GM18498 (cell line): ENCODE measurements at regions not wholly inside any gene's neighbourhood (a gene's known extent, or its start where the extent isn't known, plus 50 kb on each side); places are given as distances from the start of the nearest gene placed in this dataset.
"Not testable (repeated sequence)": the region's sequence is repeated elsewhere in the genome, so short reads cannot be mapped to it uniquely, and the experiment has no call there.

Experiments
- ATAC-seq: cut with Tn5 transposase; IDR thresholded peaks from one replicate; pipeline ENCODE4 v1.9.1; 2021; ENCODE audit warnings: mild to moderate bottlenecking, moderate library complexity; ENCODE audit not compliant: unreplicated experiment

DNA sequence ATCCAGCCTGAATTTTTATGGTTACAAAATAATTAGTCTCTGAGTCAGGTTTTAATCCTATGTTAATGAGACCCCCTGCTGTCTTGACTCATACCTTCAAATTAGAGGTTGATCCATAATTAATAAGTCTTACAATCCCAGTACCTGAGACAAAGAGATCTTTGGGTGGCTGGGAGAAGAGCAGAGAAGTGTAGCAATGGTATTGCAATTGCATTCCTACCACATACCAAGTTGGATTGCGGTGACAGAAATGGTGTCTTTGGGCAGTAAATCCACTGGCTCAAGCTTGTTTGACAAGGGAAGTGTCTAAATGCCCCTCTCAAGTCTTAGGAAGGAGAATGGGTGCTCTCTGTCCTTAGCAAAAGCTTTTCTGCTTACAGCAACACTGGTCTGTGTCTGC, 150.4 kb downstream of the BTBD3 start:
- ATAC-seq, result no peak

DNA sequence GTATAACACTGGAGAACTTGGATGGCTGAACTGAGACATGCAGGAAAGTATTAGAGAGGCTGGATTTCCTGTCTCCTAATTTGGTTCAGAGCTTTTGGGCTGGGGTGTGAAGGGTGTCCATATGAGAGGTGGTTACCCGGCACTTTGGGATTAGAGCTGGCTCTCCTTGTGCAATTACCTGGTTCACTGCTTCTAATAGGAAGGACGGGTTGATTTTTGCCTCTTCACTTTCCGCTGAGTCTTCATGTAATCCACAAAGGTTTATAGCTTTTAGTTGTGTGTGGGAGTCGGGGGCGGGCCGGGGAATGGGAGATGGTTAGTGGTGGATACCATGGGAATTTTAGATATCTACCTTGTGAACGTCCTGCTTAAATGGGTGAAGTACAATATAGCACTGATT, 151.5 kb downstream of the BTBD3 start:
- no peak for ATAC-seq

DNA sequence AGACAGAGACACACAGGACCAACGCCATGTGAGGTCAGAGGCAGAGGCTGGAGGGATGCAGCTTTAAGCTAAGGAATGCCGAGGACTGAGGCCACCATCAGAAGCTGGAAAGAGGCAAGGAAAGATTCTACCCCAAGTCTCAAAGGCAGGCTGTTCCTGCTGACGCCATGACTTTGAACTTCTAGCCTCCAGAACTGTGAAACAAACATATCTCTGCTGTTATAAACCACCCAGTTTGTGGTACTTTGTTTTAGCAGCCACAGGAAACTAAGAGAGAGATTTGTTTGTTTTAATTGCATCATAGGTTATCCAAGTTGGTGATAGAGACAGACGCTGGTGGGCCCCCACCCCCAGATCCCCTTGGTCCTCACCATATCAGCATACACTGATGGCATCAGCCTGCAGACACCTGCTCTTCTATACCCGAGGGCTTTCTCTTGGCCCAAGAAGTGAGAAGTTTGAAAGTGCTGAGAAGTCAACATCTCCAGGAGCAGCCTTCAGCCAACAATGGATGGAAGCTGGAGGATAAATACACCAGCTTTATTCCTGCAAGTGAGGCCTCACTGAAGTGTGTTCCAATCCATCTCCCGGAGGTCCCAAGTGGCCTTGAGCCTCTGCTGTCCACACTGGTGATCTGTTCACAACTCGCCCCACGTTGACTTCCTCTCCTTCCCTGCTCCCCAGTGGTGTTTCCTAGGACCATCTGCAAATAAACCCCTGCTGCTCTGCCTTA, 154.7 kb downstream of the BTBD3 start:
- no peak for ATAC-seq

DNA sequence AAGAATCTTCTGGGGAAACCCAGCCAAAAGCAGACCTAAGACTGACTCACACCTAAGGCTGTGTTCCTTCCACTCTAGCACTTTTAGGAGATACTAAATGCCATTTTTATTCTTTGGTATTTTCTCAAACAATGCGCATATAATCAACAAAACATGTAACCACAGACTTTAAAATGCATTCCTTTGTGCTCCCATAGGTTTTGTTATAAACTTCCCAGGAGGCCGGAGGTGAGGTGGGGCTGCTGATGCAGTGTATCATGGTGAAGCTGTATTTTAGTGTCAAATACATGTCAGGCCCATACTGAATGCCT, 155.2 kb downstream of the BTBD3 start:
- ATAC-seq, result no peak

DNA sequence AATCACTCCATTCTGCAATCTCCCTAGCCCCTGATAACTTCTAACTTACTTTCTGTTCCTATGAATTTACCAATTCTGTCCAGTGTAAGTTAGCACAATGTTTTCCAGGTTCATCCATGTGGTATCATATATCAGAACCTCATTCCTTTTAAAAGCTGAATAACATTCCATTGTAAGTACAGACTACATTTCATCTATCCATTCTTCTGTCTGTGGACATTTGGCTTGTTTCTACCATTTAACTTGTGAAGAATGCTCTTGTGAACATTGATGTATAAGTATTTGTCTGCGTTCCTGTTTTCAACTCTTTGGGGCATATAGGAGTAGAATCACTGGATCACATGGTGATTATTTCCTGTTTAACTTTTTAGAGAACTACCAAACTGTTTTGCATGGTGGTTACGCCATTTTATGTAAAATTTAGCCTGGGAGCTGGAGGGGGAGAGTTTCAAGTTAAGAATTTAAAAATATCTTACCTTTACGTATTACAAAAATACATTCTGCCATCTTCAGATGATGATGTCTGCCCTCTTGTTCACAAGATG, 156.5 kb downstream of the BTBD3 start:
- no peak for ATAC-seq

DNA sequence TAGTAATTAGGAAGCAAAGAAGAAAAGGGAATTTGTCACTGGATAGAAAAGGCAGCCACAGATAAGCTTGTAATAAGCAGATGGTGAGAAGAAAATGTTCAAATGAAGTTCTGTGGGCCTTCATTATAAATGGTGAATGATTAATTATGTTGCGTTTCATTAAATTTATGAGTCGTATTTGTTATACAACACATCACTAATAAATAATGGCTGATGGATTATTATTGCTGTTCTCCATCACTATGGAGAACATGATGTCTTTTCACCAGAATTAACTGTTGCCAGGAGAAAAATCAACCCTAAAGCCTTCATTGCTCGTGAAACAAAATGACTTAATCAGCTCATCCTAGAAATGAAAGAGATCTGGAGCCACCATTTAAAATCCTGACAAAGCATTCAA, 158.5 kb downstream of the BTBD3 start:
- ATAC-seq, result no peak

DNA sequence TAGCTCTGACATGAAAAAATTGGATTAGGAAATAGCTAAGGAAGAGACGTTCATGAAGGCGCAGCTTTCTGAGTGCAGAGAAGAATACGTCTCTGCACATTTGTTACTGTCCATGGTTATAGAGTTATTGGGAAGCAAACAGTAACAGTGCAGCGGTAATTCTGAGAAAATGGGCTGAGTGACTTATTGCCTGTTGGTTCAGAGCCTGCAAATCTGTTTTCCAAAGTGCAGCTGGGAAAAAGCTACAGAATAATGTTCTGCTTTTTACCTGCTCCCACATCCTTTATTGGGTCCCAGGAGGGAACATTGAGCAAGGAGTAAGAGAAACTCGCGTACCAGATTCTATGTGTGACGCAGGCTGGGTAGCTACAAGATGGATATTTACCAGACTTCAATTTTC, 160.2 kb downstream of the BTBD3 start:
- ATAC-seq, result no peak

DNA sequence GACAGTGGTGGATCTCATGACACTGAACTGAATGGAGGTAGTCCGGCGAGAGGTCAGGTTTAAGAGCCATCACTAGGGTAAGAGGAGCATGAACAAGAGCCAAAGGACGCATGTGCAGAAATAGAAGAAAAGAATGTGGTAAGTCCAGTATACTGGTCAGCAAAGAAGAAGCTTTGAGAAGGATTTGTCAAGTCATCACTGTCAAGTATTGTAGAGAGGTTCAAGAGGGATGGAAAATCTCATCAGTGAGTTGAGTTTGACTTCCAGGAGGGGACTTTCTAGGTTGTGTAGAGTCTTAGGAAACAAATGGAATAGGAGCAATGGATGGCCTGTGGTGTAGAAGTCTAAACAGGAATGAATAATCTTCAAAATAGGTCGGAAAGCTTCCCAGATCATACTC, 161.8 kb downstream of the BTBD3 start:
- no peak for ATAC-seq

DNA sequence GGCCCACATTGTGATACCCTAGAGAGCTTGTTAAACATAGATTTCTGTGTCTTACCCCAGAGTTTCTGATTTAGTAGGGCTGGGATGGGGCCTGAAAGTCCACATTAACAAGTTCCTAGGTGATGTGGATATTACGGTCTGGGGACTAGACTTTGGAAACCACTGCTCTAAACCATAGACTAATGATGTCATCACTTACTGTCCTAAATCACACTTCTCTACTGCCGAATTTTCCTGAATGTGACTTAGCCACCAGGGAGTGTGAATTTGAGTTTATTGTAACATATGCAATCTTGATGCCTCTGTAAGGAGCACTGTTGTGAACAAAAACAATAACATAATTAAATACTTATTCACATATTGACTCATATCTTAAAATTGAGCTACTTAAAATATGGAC, 165.6 kb downstream of the BTBD3 start:
- no peak for ATAC-seq

DNA sequence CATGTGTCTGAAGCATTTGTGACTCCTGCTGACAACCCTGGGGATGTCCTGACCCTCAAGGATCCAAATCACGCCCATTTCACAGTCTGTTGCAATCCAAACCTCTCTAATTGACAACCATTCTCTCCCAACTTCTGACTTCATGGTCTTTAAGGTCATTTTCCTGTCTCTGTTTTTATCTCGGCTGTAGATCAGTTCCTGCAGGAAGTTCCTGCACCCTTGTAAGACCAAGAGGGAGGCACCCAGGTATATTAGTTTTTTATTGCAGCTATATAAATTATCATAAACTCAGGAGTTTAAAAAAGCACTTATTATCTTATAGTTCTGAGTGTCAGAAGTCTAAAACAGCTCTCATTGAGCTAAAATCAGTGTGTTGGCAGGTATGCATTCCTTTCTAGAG, 166.8 kb downstream of the BTBD3 start:
- ATAC-seq, result no peak

DNA sequence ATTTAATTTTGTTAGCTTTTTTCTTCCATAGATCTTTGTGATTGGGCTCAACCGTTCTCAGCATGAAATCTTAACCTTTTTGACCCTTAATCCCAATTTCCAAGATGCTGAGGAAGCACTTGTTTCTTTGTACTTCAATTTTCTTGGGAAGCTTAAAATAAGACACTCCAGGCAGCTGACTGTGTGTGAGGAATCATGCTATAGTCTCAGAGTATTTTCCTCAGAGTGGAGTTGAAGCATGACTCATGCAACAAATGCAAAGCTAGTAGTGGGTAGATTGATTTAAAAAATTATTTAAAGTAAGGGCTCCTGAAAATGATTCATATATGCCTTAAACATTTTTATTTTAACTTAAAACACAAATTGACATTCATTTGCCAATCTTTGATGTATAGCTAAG, 168.7 kb downstream of the BTBD3 start:
- no peak for ATAC-seq

DNA sequence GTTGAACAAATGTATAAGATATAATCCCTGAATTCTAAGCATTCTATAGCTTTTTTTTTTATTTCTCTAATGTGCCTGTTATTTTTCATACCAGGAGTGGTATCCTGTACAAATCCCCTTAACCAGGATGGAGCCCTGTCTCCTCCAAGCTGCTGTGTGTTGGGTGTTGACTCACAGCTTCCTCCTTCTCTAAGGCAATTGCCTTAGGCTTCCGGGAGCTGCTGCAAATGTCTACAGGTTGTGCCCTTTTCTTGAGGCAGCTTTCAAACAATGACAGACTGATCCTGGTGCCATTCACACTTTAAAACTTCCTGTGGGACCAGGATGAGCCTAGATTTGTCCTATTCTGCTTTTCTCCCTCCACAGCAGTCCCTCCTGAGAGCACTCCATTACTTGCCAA, 173.2 kb downstream of the BTBD3 start:
- no peak for ATAC-seq

DNA sequence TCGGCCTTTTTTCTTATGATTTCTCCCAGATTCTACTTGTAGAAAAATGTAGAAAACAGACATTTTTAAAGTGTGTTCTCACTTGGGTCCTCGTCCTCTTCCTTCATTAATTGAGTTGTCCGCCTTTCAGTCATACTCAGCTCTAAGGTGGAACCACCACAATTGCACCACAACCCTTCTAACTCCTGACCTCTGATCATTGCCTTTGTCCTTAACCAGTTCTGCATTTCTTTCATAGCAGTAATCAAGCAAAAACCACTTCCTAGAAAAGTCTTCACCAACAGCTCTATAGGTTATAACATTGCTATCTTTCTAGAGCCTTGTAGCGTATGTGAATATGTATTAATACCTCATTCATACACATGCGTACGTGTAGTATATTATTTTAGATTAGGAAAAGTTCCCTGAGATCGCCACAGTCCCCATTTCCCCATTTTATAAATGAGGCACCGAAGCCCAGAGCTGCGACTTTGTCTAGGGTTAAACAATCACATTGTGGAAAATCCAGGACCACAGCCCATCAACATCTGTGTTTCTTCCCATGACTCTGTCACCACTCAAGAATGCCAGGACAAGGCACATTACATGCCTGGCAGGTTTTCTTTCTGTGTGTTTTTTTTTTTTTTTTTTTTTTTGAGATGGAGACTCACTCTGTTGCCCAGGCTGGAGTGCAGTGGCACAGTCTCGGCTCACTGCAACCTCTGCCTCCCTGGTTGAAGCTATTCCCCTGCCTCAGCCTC, 175.5 kb downstream of the BTBD3 start:
- ATAC-seq, result no peak

DNA sequence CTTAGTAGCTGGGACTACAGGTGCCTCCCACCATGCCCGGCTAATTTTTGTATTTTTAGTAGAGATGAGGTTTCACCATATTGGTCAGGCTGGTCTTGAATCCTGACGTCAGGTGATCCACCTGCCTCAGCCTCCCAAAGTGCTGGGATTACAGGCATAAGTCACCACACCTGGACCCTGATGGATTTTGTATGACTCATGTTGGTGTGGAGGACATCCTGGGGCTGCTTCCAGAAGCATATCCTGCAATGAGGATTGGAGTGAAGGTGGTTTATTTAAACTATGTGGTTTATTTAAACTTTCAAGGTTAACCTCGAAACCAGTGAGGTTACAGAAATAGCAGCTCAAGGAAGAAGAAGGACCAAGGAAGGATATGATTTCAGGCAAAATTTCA, 176.1 kb downstream of the BTBD3 start:
- not testable (repeated sequence) for ATAC-seq

DNA sequence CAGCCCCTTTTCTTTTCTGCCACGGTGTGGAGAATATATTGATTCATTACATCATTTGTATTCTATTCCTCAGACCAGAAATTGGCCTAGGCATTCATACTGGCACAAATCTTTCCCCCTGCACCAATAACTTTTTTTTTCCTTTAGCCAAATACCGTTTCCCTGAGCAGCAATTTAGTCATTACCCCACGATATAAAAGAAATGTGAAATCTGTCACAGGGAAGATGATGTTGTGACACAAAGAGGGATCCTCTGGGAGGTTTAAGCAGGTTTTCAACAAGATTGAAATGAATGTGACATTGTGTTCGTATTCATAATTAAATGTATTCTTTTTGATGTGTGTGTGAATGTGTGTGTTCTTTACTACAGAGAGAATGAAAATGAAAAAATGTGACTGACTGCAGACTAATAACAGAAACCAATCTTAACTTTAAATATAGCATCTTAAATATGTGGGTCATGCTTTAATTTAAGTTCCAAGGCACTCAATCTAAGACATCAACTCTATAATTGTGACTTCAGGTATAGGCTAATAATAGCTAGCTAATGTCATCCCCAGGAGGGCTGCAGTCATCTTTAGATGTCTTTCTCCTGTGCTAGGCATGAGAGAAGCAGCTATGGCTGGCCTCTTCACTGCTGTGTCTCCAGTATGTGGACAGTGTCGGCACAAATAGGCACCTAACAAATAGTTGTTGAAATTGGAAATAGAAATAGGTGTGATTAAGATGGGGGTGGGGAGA, 177.7 kb downstream of the BTBD3 start:
- ATAC-seq, result no peak

DNA sequence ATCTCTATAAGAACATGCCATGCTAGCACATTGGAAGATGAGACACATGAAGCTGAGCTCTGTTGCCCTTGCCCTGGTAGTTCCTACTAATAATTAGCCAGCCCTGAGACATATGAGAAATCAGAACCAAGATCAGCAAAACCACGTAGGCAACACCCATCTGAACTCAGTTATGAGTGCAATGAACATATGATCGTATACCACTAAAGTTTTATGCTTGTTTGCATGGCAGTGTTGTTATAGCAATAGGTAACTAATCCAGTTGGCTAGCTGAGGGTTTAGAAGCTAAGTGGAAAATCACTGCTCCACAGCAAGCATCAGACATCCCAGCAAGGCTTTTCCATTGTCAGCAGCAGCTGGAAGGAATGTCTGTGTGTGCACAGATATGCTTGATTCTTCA, 180.7 kb downstream of the BTBD3 start:
- ATAC-seq, result no peak

DNA sequence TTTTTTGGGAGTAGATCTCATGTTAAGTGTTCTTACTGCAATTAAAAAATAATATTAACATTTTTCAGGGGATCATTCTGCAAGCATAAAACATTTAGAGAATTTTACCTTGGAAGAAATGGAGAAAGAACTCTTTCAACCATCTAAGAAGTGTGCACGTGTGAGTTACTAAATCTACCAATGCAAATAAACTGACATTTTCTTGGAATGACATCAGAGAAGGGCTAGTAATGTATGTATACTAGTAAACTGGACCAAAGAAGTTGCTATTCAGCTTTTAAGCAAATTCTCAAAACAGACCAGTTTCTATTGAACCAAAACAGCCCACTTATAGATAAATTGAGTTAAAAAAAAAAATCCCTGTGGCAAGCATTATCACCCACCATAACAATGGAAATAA, 191.2 kb downstream of the BTBD3 start:
- no peak for ATAC-seq

DNA sequence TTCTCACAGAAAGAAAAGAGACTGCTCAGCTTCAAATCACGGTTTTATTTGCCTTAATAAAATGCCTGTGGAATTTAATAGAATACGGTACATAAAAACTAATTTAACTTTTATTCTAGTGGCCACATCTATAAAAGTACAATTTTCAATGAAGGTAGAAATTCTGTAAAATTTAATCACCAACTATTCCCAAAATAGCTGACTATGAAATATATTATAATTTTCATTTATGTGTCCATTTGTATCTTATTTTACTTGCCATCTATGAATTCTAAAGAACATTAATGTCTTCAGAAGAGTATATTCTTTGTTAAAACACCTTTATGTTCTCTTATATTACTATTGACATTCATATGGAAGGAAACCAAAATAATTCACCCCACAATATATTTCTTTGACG, 192.6 kb downstream of the BTBD3 start:
- no peak for ATAC-seq

DNA sequence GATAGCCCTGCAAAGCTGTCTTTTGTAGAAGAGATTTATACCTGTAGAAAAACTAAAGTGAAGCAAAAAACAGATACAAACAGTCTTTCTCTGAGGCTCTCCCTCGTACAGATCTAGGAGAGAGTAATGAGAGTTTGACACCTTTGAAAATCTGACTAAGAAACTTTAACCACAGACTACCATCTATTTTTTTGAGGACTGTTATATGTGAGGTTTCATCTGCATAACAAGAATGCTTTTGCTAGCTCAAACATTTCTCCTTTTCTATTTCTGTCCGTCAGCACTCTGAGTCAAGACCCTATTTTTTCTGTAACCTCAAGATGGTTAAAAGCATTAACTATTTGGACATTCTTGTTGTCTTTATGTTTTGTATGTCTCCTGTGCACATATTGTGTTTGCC, 193.0 kb downstream of the BTBD3 start:
- no peak for ATAC-seq

DNA sequence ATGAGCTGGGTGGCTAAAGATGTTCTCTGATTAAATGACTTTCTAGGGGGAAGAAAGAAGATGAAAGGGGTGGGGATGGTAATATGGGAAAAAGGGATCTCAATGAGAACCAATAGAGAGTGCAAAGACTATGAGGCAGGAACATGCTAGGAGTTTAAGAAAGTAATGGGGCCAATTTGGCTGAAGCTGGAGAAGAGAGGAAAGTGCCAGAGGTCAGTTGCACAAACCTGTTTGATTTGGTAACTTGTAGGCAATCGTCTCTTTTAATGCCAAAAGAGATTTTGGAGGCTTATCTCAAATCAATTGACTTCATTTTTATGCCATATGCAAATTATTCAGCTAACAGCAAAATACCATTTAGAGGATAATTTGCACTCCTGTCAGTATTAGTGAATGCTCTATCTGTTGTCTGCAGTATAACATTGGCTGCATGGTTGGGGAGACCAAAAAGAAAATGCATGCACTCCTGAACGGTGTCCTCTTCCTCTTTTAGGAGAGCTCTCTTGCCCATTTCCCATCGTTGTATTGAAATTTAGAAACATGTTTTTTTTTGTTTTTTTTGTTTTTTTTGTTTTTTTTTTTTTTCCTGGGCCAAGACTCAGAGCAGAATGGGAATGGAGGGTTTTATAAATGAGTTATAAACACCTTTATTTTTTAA, 193.9 kb downstream of the BTBD3 start:
- ATAC-seq, result no peak

DNA sequence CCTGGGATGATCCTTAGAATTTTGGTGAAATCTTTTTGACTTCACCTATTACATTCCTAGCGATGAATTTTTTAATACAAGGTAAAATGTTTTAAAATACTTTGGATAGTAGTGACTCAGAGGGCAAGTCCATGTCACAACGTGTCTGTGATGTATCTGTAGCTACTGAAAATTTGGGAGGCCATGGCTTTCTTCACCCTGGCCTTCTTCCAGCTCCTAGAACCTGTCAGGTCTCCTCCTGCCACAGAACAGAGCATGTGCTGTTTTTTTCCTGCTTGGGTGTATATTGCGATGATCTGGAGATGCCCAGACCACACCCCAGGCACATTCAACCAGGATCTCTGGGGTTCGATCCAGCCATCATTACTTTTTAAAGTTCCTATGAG, 194.4 kb downstream of the BTBD3 start:
- no peak for ATAC-seq
